ENCODE measurements at regions not wholly inside any gene's neighbourhood (a gene's known extent, or its start where the extent isn't known, plus 50 kb on each side); places are given as distances from the start of the nearest gene placed in this dataset.

GRCh38 chr13:44312131-44312530 is 61.5 kb upstream of the SERP2 start:
- TF ChIP-seq CTCF (IDR thresholded peaks at IDR 0.05) (no peak), POLR2A (IDR thresholded peaks at IDR 0.05) (no peak)

Data from uterus (tissue), 2 donors.